Esophagus muscularis mucosa (tissue), 4 donors: ENCODE measurements at regions not wholly inside any gene's neighbourhood (a gene's known extent, or its start where the extent isn't known, plus 50 kb on each side); places are given as distances from the start of the nearest gene placed in this dataset.

ENCODE experiments used
- EP300 ChIP-seq: sonication (generic); formaldehyde crosslinking; IDR thresholded peaks from one replicate; pipeline ENCODE4 v1.6.1; 2017; ENCODE audit warnings: antibody characterized with exemption
- POLR2A ChIP-seq: fragments of 450-650 bp; IDR thresholded peaks from one replicate; pipeline ENCODE4 v1.6.1; 2017; ENCODE audit warnings: antibody characterized with exemption, moderate library complexity, mild to moderate bottlenecking, low read depth
- TF ChIP-seq, protein P1 (sequence below), 3 experiments: fragments of 200-600 bp in 2 of 3; fragments of 450-650 bp in 1 of 3; sonication (generic) in 2 of 3; IDR thresholded peaks; one replicate each; pipeline ENCODE4 v1.5.1; 2017 to 2019; ENCODE audit warnings: antibody characterized with exemption in 3 of 3, mild to moderate bottlenecking in 2 of 3, moderate library complexity in 1 of 3

DNA sequence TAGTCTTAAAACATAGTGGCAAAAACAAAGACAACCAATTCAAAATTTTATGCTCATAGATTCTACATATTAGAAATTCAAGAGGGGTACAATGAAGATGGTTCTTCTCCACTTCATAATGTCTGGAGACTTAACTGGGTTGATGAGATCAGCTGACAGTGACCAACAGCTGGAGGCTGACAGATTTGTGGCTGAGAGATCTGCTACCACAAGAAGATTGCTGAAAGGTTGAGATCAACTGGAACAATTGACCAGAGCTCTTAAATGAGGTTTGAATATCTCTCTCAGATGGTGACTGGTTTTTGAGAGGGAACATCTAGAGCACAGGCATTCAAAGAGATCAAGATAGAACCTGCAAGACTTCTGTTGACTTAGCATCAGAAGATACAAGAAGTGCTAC, 254.1 kb upstream of the ARPP21 start:
- TF ChIP-seq, protein P1, sequence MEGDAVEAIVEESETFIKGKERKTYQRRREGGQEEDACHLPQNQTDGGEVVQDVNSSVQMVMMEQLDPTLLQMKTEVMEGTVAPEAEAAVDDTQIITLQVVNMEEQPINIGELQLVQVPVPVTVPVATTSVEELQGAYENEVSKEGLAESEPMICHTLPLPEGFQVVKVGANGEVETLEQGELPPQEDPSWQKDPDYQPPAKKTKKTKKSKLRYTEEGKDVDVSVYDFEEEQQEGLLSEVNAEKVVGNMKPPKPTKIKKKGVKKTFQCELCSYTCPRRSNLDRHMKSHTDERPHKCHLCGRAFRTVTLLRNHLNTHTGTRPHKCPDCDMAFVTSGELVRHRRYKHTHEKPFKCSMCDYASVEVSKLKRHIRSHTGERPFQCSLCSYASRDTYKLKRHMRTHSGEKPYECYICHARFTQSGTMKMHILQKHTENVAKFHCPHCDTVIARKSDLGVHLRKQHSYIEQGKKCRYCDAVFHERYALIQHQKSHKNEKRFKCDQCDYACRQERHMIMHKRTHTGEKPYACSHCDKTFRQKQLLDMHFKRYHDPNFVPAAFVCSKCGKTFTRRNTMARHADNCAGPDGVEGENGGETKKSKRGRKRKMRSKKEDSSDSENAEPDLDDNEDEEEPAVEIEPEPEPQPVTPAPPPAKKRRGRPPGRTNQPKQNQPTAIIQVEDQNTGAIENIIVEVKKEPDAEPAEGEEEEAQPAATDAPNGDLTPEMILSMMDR (IDR thresholded peaks at IDR 0.05): no peak
- no peak for TF ChIP-seq POLR2A
- no peak for TF ChIP-seq EP300
